Muscle of leg (tissue), 3 donors: ENCODE measurements at regions not wholly inside any gene's neighbourhood (a gene's known extent, or its start where the extent isn't known, plus 50 kb on each side); places are given as distances from the start of the nearest gene placed in this dataset.
A peak's percentile ranks its signal among the peaks of the same experiment; 100 is the strongest.

Experiments
- DNase-seq: peaks from one replicate; pipeline ENCODE4 v3.0.0; 2013
- H3K27ac ChIP-seq: one replicate; pipeline ENCODE4 v1.5.1; 2013; ENCODE audit warnings: mild to moderate bottlenecking, low read length, control low read depth
- H3K27me3 ChIP-seq: one replicate; pipeline ENCODE4 v1.6.1; 2013; ENCODE audit warnings: low read length; ENCODE audit not compliant: control insufficient read depth, insufficient read depth
- H3K36me3 ChIP-seq: one replicate; pipeline ENCODE4 v1.6.1; 2013; ENCODE audit warnings: low read length; ENCODE audit not compliant: control insufficient read depth, insufficient read depth
- H3K4me1 ChIP-seq: one replicate; pipeline ENCODE4 v1.6.1; 2013; ENCODE audit warnings: low read length; ENCODE audit not compliant: control insufficient read depth, insufficient read depth
- H3K4me3 ChIP-seq: one replicate; pipeline ENCODE4 v1.5.1; 2013; ENCODE audit warnings: low read length, control low read depth
- H3K9me3 ChIP-seq: replicated peaks from 2 replicates; pipeline ENCODE4 v1.6.1; 2013; ENCODE audit warnings: low read depth, low read length; ENCODE audit not compliant: control insufficient read depth
- WGBS: methylation state at CpG from one replicate; pipeline ENCODE4 v1.1.5; 2013; ENCODE audit warnings: missing lambda C conversion rate; ENCODE audit not compliant: insufficient coverage; 5-methylcytosine and 5-hydroxymethylcytosine counted together

DNA sequence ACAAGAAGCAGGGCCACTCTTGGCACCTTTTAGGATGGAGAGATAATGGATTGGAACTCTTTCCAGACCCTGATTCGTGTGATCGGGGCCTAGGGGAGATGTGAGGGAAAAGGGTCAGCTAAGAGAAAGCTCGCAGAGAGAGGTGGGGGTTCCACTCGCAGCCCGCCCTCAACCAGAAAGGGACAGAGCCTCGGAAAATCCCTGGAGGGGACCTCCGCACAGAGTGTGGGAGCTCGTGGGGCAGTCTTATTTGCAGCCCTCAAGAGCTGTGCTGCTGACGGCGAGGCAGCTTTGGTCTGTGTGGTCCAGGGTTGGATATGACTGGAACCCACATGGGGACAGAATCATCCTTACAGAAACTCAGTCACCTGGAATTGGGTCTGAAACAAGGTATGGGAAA, 184.3 kb upstream of the PMEPA1 start:
- H3K27me3 ChIP-seq: peaks cover 5% of the 10 kb centered on the region
- H3K36me3 ChIP-seq: no peaks in the 10 kb centered on the region
- no peaks in the 10 kb centered on the region for H3K9me3 ChIP-seq
- 74% methylated on average over 6 of the region's 10 CpGs for WGBS
- no peak overlapping the region for H3K27ac ChIP-seq
- H3K4me3 ChIP-seq: no peak overlapping the region
- H3K4me1 ChIP-seq: peaks cover 14% of the 10 kb centered on the region
- no peak for DNase-seq

DNA sequence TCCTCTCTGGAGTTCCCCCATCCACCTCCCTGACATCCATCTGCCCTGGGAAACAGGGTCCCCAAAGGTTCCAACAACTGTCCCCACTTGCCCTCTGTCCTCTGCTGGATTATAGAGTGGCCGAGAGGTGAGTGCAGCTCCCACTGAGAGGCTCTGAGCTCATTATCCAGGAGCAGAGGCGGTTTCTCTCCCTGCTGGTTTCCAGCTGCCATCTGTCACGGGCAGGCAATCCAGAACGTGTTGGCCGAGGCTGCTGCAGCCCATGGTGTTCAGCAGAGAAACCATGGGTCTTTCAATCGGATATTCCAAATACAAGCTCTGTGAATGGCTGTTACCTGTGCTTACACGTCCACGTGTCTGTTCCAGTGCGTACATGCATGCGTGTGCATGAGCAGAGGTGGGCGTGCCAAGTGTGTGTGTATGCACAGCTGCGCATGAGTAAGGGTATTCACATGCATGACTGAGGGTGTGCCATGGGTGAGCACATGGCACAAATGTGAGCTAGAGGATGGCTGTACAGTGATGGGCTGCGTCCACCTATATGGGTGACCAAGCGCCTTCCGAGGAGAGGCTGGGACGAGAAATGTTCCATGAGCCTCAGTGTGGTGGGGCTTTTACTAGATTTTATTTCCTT, 183.7 kb upstream of the PMEPA1 start:
- H3K4me3 ChIP-seq: no peak overlapping the region
- no peaks in the 10 kb centered on the region for H3K9me3 ChIP-seq
- DNase-seq: no peak
- peaks cover 5% of the 10 kb centered on the region for H3K27me3 ChIP-seq
- peaks cover 14% of the 10 kb centered on the region for H3K4me1 ChIP-seq
- H3K27ac ChIP-seq: no peak overlapping the region
- WGBS: 83% methylated on average over 12 of the region's 16 CpGs
- H3K36me3 ChIP-seq: no peaks in the 10 kb centered on the region

DNA sequence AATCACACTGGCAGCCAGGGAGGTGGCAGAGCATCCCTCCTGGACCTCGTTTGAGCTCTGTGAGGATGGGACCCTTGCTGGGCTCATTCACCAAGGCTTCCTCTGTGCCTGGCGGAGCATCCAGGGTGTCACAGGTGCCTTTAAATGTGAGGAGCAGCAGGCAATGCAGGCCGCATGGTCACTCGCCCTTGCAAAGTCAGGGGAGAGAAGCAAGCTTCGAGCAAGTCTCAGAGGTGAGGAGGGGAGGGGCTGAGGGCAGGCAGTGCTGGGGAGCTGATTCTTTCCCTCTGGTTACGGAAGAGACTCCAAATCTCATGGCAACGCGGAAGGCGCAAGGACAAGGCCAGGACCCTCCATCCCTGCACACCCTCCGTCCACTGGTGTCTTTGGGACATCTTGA, 182.7 kb upstream of the PMEPA1 start:
- WGBS: 85% methylated on average over 8 of the region's 10 CpGs
- Histone ChIP-seq H3K27me3 (peaks cover 5% of the 10 kb centered on the region), H3K36me3 (no peaks in the 10 kb centered on the region), H3K27ac (no peak overlapping the region), H3K9me3 (no peaks in the 10 kb centered on the region), H3K4me3 (no peak overlapping the region), H3K4me1 (peaks cover 14% of the 10 kb centered on the region)
- DNase-seq: no peak

DNA sequence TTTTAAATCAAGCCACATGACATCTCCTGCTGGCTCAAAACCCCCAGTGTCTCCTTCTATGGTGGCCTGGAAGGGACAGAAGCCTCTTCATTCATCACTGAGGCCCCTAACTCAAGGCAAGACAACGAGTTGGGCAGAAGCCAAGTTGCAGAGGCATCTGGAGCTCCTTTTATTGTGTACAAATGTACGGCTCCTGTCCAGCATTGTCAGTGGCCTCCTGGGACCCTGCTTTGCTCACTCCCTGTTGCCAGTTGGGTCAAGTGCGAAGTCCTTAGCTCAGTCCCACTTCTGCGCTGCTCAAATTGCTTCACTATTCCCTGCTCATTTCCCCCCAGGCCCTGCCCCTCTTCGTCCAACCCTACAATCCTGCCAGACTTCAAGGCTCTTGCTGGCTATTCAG, 181.2 kb upstream of the PMEPA1 start:
- peaks cover 14% of the 10 kb centered on the region for H3K4me1 ChIP-seq
- no peaks in the 10 kb centered on the region for H3K36me3 ChIP-seq
- peaks cover 5% of the 10 kb centered on the region for H3K27me3 ChIP-seq
- no peak overlapping the region for H3K27ac ChIP-seq
- 42% methylated on average over 5 of the region's 5 CpGs for WGBS
- H3K4me3 ChIP-seq: no peak overlapping the region
- DNase-seq: no peak
- no peaks in the 10 kb centered on the region for H3K9me3 ChIP-seq

DNA sequence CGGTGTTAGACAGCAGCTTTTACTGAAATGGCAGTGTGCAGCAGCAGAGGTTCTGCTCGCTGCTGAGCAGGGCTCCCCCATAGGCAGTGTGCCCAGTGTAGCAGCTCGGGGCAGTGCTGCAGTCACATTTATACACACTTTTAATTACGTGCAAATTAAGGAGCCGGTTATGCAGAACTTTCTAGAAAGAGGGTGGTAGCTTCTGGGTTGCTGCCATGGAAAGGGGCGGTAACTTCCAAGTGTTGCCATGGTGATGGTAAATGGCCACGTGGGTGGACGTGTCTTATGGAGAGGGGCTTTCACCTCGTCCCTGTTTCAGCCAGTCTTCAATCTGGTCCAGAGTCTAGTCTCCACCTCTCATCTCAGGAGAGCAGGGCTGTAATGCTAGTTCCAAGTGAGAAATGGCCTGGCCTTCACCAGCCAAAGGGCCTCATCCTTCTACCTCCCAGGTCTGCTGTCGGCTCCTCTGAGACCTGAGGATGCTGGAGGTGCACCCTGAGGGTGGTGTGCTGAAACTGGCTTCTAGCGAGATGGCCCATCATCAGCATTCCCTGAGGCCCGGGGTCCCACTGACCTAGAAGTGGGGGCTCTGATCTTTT, 180.5 kb upstream of the PMEPA1 start:
- H3K27ac ChIP-seq: no peak overlapping the region
- no peak for DNase-seq
- H3K4me1 ChIP-seq: peaks cover 14% of the 10 kb centered on the region
- H3K36me3 ChIP-seq: no peaks in the 10 kb centered on the region
- peaks cover 5% of the 10 kb centered on the region for H3K27me3 ChIP-seq
- H3K9me3 ChIP-seq: no peaks in the 10 kb centered on the region
- 91% methylated on average over 4 of the region's 12 CpGs for WGBS
- H3K4me3 ChIP-seq: no peak overlapping the region

DNA sequence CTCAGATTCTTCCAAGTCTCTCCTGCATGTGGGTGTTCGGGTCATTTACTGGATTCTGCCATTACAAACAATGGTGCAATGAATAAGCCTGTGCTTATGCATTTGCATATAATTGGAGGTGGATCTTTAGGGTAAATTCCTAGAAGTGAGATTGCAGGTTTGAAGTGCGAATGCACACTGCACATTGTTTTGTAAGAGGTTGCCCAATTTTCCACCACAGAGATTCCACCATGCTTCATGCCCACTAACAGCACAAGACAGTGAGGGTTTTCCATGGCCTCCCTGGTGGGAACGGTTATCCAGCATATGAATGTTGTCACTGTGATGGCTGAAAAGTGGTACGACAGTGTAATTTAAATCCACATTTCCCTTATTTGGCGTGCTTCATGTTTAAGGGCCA, 178.8 kb upstream of the PMEPA1 start:
- peaks cover 5% of the 10 kb centered on the region for H3K27me3 ChIP-seq
- peaks cover 12% of the 10 kb centered on the region for H3K4me1 ChIP-seq
- no peaks in the 10 kb centered on the region for H3K9me3 ChIP-seq
- no peak for DNase-seq
- WGBS: no CpG with 5 or more reads among the region's 5 CpGs
- no peak overlapping the region for H3K4me3 ChIP-seq
- no peak overlapping the region for H3K27ac ChIP-seq
- no peaks in the 10 kb centered on the region for H3K36me3 ChIP-seq

DNA sequence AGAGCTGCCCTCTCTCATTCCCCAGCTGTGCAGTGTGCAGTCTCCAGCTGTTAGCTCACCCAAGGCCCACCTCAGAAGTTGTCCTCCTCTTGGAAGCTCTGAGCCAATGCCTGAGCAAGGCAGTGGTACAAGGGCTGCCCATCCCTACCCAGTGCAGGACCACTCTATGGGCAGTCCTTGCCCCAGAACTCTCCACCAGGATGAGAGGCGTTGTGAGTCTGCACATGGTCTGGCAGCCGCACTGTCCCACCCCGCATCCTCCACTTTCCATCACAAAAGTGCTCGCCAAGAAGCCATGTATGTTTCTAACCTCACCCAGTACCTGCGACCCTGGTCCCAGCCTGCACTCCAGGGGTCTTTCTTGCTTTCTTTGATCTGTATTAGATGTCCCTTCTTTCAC, 175.1 kb upstream of the PMEPA1 start:
- Histone ChIP-seq H3K9me3 (no peaks in the 10 kb centered on the region), H3K4me3 (no peak overlapping the region), H3K4me1 (peaks cover 29% of the 10 kb centered on the region), H3K36me3 (no peaks in the 10 kb centered on the region), H3K27ac (no peak overlapping the region), H3K27me3 (no peaks in the 10 kb centered on the region)
- WGBS: 88% methylated on average over 5 of the region's 5 CpGs
- no peak for DNase-seq

DNA sequence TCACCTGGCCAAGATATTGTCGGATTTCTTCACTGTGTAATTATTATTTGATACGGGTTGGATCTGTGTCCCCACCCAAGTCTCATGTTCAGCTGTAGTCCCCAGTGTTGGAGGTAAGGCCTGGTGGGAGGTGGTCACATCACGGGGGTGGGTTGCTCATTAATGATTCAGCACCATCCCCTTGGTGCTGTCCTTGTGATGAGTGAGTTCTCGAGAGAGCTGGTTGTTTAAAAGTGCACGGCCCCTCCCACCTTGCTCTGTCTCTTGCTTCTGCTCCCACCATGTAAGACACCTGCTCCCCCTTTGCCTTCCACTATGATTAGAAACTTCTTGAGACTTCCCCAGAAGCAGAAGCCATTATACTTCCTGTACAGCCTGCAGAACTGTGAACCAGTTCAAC, 173.9 kb upstream of the PMEPA1 start:
- H3K4me1 ChIP-seq: peaks cover 39% of the 10 kb centered on the region
- H3K27ac ChIP-seq: no peak overlapping the region
- no peak for DNase-seq
- no peaks in the 10 kb centered on the region for H3K36me3 ChIP-seq
- H3K27me3 ChIP-seq: no peaks in the 10 kb centered on the region
- WGBS: 92% methylated on average over 2 of the region's 5 CpGs
- no peak overlapping the region for H3K4me3 ChIP-seq
- no peaks in the 10 kb centered on the region for H3K9me3 ChIP-seq

DNA sequence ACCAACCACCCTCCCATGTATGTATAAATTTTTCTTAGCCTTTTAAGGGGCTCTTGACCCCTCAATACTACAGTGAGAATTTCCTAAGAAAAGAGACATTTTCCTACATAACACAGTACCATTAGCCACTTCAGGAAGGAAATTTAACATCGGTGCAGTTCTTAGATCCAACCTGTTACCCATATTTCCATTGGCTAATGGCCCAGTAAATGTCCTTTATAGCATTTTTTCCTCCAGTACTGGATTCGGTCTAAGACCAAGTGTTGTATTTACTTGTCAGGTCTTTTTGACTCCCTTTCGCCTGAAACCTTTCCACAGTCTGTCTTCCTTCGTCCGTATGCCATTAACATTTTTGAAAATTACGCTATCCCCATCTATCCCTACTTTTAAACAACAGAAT, 173.4 kb upstream of the PMEPA1 start:
- WGBS: 80% methylated on average over 1 of the region's 6 CpGs
- peak; percentile 56 for DNase-seq
- peaks cover 42% of the 10 kb centered on the region for H3K4me1 ChIP-seq
- H3K27ac ChIP-seq: no peak overlapping the region
- H3K4me3 ChIP-seq: no peak overlapping the region
- no peaks in the 10 kb centered on the region for H3K9me3 ChIP-seq
- H3K27me3 ChIP-seq: no peaks in the 10 kb centered on the region
- no peaks in the 10 kb centered on the region for H3K36me3 ChIP-seq

DNA sequence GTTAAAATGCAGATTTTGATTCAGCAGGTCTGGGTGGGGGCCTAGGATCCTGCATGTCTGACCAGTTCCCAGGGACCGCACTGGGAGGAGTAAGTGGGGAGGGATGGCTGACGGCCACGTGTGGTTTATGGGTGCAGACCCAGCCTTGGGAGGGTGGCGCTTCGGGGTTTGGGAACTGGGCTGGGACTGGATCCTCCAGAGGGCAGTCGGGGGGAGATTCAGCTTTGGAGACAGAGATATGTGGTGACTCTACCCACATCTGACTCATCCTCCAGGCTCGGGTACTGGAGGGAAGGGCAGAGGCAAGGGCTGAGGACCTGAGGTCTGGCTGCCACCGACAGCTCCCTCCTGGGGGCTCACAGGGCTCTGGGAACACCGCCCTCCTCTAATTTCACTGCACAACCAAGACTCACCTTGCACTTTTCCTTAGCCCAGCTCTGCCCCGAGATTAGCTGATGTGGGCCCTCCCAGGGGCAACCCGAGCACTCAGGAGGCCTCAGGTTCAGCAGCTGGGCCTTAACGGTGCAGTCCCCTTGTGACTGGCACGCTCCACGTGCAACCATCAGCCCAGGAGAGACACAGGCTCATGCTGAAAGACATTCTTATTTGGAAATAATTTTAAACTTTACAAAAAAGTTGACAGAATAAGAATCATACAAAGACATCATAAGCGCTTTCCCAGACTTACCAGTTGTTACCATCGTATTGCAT, 172.8 kb upstream of the PMEPA1 start:
- DNase-seq: no peak
- Histone ChIP-seq H3K9me3 (no peaks in the 10 kb centered on the region), H3K27me3 (no peaks in the 10 kb centered on the region), H3K4me1 (peaks cover 42% of the 10 kb centered on the region), H3K27ac (no peak overlapping the region), H3K36me3 (no peaks in the 10 kb centered on the region), H3K4me3 (no peak overlapping the region)
- 71% methylated on average over 6 of the region's 16 CpGs for WGBS
